Loucy (cell line): ENCODE measurements at regions not wholly inside any gene's neighbourhood (a gene's known extent, or its start where the extent isn't known, plus 50 kb on each side); places are given as distances from the start of the nearest gene placed in this dataset.
"Not testable (repeated sequence)": the region's sequence is repeated elsewhere in the genome, so short reads cannot be mapped to it uniquely, and the experiment has no call there.

Experiments used
- H2AFZ ChIP-seq: fragments of 200-600 bp; sonication (generic); 2 replicates; pipeline ENCODE4 v1.6.0; 2016; ENCODE audit warnings: antibody characterized with exemption, mild to moderate bottlenecking, low read length, moderate library complexity
- H3F3A ChIP-seq: fragments of 200-600 bp; 2 replicates; pipeline ENCODE4 v1.6.0; 2016; ENCODE audit warnings: antibody characterized with exemption, low read depth, mild to moderate bottlenecking
- H3K27me3 ChIP-seq: fragments of 200-600 bp; sonication (generic); 2 replicates; pipeline ENCODE4 v1.6.1; 2014; ENCODE audit warnings: low read length, mild to moderate bottlenecking; ENCODE audit not compliant: insufficient read depth, poor library complexity, severe bottlenecking
- H3K36me3 ChIP-seq: fragments of 200-600 bp; sonication (generic); 2 replicates; pipeline ENCODE4 v1.6.1; 2016; ENCODE audit warnings: low read length; ENCODE audit not compliant: insufficient read depth
- H3K4me1 ChIP-seq: fragments of 200-600 bp; sonication (generic); 2 replicates; pipeline ENCODE4 v1.5.1; 2014; ENCODE audit warnings: low read length, mild to moderate bottlenecking; ENCODE audit not compliant: insufficient read depth, poor library complexity, severe bottlenecking
- H3K4me2 ChIP-seq: fragments of 200-600 bp; sonication (generic); 2 replicates; pipeline ENCODE4 v1.6.0; 2014; ENCODE audit warnings: antibody characterized with exemption, low read length, low read depth, mild to moderate bottlenecking; ENCODE audit not compliant: poor library complexity, severe bottlenecking
- H3K4me3 ChIP-seq: fragments of 200-600 bp; sonication (generic); 2 replicates; pipeline ENCODE4 v1.5.1; 2014; ENCODE audit warnings: low read length, mild to moderate bottlenecking, mixed read lengths; ENCODE audit not compliant: poor library complexity, severe bottlenecking
- H3K79me2 ChIP-seq: fragments of 200-600 bp; sonication (generic); 2 replicates; pipeline ENCODE4 v1.6.1; 2014; ENCODE audit warnings: low read length; ENCODE audit not compliant: insufficient read depth
- H3K9ac ChIP-seq: fragments of 200-600 bp; sonication (generic); 2 replicates; pipeline ENCODE4 v1.6.0; 2014; ENCODE audit warnings: mild to moderate bottlenecking, low read depth, low read length, moderate library complexity; ENCODE audit not compliant: poor library complexity, severe bottlenecking
- H3K9me2 ChIP-seq: fragments of 200-600 bp; sonication (generic); replicated peaks from 2 replicates; pipeline ENCODE4 v1.6.1; 2016; ENCODE audit warnings: low read depth, low read length, mixed read lengths
- H3K9me3 ChIP-seq: fragments of 200-600 bp; sonication (generic); 2 replicates; pipeline ENCODE4 v1.6.1; 2014; ENCODE audit warnings: mild to moderate bottlenecking, antibody characterized with exemption, low read length, low read depth; ENCODE audit not compliant: insufficient read depth
- H4K20me1 ChIP-seq: fragments of 200-600 bp; sonication (generic); 2 replicates; pipeline ENCODE4 v1.6.0; 2014; ENCODE audit warnings: antibody characterized with exemption, low read length, mild to moderate bottlenecking; ENCODE audit not compliant: insufficient read depth, poor library complexity, severe bottlenecking
- CTCF ChIP-seq: fragments of 200-600 bp; sonication (generic); conservative IDR thresholded peaks from 2 replicates; pipeline ENCODE4 v1.5.1; 2014; ENCODE audit warnings: mild to moderate bottlenecking, antibody characterized with exemption, low read length
- EZH2phosphoT487 ChIP-seq: fragments of 200-600 bp; IDR thresholded peaks from 2 replicates; pipeline ENCODE4 v1.6.1; 2018; ENCODE audit warnings: antibody characterized with exemption, mild to moderate bottlenecking, moderate library complexity, borderline replicate concordance

- no peaks in the 10 kb centered on the region for H4K20me1 ChIP-seq
- no peaks in the 10 kb centered on the region for H3K9me2 ChIP-seq
- H3K9me3 ChIP-seq = no peaks in the 10 kb centered on the region
- no peak overlapping the region for H3K9ac ChIP-seq
- no peaks in the 10 kb centered on the region for H3K79me2 ChIP-seq
- H3K4me2 ChIP-seq = no peak overlapping the region
- no peak for TF ChIP-seq CTCF
- no peak for TF ChIP-seq EZH2phosphoT487
- no peaks in the 10 kb centered on the region for H3K4me1 ChIP-seq
- H3K36me3 ChIP-seq = no peaks in the 10 kb centered on the region
- no peak overlapping the region for H3K4me3 ChIP-seq
- no peak overlapping the region for H2AFZ ChIP-seq
- no peaks in the 10 kb centered on the region for H3K27me3 ChIP-seq
- no peaks in the 10 kb centered on the region for H3F3A ChIP-seq
These were observed 1325.8 kb upstream of the ALCAM start for GRCh38 chr3:104040896-104041295.

GRCh38 chr3:104043001-104043543 lies 1323.6 kb upstream of the ALCAM start:
- not testable (repeated sequence) for H3K4me1 ChIP-seq, H4K20me1 ChIP-seq, H3K79me2 ChIP-seq, H3K36me3 ChIP-seq, H3K4me2 ChIP-seq, H3K4me3 ChIP-seq, H3F3A ChIP-seq, H3K9me3 ChIP-seq, H3K9me2 ChIP-seq, H2AFZ ChIP-seq, H3K9ac ChIP-seq, H3K27me3 ChIP-seq

GRCh38 chr3:104044002-104044401 lies 1322.7 kb upstream of the ALCAM start:
- H4K20me1 ChIP-seq = no peaks in the 10 kb centered on the region
- H3K27me3 ChIP-seq = no peaks in the 10 kb centered on the region
- no peak overlapping the region for H3K4me3 ChIP-seq
- no peaks in the 10 kb centered on the region for H3K79me2 ChIP-seq
- H3K9me3 ChIP-seq = no peaks in the 10 kb centered on the region
- H3K4me1 ChIP-seq = no peaks in the 10 kb centered on the region
- TF ChIP-seq CTCF = no peak
- TF ChIP-seq EZH2phosphoT487 = no peak
- H3K4me2 ChIP-seq = no peak overlapping the region
- no peak overlapping the region for H3K9ac ChIP-seq
- no peaks in the 10 kb centered on the region for H3K9me2 ChIP-seq
- no peak overlapping the region for H2AFZ ChIP-seq
- no peaks in the 10 kb centered on the region for H3F3A ChIP-seq
- no peaks in the 10 kb centered on the region for H3K36me3 ChIP-seq

- Histone ChIP-seq H3K27me3 (no peaks in the 10 kb centered on the region), H3K9me3 (no peaks in the 10 kb centered on the region), H3K9me2 (no peaks in the 10 kb centered on the region), H3K79me2 (no peaks in the 10 kb centered on the region), H3K4me1 (no peaks in the 10 kb centered on the region), H2AFZ (no peak overlapping the region), H3K9ac (no peak overlapping the region), H4K20me1 (no peaks in the 10 kb centered on the region), H3K4me2 (no peak overlapping the region), H3K36me3 (no peaks in the 10 kb centered on the region), H3K4me3 (no peak overlapping the region), H3F3A (no peaks in the 10 kb centered on the region)
- TF ChIP-seq CTCF (no peak), EZH2phosphoT487 (no peak)
These were observed 1300.1 kb upstream of the ALCAM start for GRCh38 chr3:104066658-104067057.
